NCI-H748 (cell line): ENCODE measurements at regions not wholly inside any gene's neighbourhood (a gene's known extent, or its start where the extent isn't known, plus 50 kb on each side); places are given as distances from the start of the nearest gene placed in this dataset.
A peak's percentile ranks its signal among the peaks of the same experiment; 100 is the strongest.
"Not testable (repeated sequence)": the region's sequence is repeated elsewhere in the genome, so short reads cannot be mapped to it uniquely, and the experiment has no call there.

Experiments
- DNase-seq: peaks from one replicate; lab custom pipeline; 2025; ENCODE audit not compliant: unreplicated experiment; lab: John Stamatoyannopoulos, UW

DNA sequence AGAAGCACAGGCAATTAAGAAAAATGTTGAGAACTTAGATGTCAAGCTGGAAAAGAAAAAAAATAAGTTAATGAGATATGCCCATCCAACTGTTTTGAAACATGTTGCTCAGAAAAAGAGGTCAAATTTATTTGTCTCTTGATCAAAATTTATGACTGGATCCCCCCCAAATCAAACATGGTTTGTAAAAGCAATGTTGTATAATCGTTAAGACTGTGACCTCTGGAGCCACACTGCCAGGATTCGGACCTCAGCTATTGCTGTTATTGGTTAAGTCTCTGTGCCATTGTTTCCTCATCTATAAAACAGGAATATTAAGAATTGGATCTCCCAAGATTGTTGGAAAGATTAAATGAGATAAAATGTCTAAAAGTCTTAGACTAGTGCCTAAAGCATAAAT lies 51.9 kb upstream of the LRRK2 start:
- no peak for DNase-seq

DNA sequence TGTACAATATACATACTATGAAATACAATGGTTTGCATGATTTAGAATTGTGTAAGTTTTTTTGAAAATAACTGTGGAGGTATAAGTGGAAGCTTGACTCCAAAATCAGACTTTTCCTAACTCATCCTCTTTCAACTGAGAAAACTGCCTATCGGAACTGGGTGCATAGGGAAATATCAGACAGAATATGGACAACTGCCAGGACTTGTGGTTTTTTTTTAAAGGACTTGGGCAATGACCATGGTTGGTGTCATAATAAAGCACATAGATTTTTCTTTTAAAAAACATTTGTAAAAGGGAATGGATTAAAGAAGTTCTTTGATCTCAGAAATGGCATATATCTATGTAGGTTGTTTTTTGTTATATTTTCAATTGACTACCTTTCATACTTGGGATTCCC lies 53.3 kb upstream of the LRRK2 start:
- DNase-seq = no peak

DNA sequence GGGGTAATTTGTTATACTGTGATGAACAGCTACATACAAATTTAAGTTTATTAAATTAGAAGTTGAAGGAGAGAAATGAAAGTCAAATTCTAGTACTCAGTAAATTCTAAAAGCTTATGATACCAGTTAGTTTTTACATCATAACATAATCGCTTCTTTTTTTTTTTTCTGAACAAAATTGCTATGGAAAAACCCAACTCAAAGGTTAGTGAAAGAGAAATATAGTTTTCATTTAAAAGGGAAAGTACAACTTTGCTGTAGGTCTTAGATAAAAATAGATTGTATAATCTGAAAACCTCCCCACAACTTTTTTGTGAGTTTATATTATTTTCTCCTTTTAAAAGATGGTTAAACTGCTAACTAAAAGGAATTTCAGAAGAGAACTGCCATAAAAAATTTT lies 53.7 kb upstream of the LRRK2 start:
- DNase-seq = no peak

DNA sequence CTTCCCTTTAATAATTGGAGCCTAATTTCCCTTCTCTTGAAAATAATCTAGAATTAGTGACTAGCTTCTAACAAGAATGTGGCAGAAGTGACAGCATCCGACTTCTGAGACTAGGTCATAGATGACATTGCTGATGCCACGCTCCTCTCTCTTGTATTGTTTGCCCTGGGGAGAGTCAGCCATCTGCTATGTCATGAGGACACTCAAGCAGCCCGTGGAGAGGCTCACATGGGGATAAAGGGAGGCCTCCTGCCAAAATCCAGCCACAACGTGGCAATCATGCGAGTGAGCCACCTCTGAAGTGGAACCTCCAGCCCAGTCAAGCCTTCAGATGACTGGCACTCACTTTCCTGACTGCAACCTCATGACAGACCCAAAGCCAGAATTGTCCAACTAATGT lies 54.2 kb upstream of the LRRK2 start:
- no peak for DNase-seq

DNA sequence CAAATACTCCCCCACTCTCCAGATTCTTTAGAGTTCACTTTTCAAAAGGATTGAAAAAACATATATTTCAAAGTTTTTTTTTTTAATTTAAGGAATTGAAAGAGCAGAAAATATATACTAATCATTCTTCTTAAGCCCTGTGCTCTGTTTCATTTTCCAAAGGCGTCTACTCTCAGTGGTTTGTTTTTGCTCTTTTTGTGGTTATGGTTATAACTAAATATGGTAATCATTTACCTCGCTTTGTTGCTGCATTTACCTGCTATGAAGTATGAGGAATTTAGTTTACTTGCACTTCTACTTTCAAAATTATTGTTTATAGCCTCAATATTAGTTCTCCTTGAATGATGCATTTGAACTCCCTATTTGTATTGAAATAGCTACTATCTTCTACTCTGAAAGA lies 55.9 kb upstream of the LRRK2 start:
- DNase-seq = no peak

DNA sequence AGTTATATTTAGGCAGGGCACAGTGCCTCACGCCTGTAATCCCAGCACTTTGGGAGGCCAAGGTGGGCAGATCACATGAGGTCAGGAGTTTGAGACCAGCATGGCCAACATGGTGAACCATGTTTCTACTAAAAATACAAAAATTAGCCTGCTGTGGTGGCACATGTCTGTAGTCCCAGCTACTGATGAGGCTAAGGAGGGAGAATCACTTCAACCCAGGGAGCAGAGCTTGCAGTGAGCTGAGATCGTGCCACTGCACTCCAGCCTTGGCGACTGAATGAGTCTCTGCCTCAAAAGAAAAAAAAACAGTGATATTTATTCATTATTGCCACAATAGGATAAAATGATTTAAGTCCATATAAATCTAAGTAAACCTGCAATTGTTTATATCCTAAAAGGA lies 56.4 kb upstream of the LRRK2 start:
- not testable (repeated sequence) for DNase-seq

DNA sequence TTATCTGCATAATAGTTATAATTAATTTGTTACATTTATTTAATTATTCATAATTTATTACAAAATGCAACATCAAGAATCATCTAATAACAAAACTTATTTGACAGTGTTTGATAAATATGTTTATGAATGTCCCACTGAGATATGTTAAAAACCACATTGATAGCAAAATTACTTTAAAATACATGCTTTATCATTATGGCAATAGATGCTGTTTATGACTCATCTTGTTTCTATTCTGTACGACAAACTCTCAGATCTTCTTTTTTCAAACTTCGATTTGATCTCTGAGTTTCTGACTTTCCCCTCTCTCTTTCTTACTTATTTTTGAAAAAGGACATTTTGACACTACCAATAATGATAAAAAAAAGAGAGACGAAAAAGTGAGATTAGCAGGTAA lies 56.8 kb upstream of the LRRK2 start:
- DNase-seq = no peak

DNA sequence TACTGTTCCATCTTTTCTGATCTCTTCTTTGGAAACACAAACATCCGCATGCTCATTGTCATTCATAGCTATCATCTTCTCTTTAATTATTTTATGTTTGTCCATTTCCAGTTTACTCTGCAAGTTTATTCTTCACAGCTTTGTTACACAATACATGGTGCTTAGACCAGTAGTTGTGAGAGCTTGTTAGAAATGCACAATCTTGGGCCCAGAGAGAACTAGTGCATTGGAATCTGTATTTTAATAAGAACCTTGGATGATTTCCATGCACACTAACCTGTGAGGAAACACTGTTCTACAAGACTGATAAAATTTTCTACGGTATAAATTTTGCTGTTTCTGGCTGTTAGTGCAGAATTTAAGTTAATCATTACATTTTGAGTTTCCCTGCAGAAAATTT lies 59.3 kb upstream of the SLC2A13 start:
- no peak for DNase-seq

DNA sequence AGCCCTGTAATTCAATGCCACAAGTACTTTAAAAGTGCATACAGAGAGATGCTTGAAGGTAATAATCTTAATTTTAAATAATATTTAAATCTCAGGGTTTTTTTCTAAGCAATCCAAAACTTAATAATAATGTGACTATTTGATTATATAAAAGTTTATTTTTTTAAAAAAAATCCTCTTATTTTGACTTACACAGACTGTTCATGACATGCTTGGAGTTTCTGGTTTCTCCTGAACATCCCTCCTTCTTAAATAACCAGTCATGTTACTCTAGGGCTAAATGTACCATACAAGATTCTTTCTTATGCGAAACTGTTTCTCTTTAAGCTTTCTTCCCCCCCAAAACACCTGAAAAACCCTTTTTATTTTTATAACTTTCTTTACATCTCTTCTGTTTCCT lies 58.2 kb upstream of the SLC2A13 start:
- no peak for DNase-seq

DNA sequence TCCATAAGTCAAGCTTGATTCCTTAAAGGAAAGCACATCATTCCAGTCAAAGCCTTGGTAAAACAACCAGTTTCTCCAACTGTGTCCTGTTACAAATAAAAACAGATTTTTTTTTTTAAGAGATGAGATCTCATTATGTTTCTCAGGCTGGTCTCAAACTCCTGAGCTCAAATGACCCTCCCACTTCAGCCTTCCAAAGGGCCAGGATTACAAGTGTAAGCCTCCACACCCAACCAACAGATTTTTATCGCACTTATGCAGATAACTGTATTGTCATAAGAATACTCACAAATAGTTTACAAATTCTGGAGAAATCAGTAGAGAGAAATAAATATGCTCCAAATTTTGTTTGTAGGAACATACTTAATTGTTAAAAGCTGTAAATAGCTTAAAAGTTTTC lies 56.2 kb upstream of the SLC2A13 start:
- DNase-seq = no peak

DNA sequence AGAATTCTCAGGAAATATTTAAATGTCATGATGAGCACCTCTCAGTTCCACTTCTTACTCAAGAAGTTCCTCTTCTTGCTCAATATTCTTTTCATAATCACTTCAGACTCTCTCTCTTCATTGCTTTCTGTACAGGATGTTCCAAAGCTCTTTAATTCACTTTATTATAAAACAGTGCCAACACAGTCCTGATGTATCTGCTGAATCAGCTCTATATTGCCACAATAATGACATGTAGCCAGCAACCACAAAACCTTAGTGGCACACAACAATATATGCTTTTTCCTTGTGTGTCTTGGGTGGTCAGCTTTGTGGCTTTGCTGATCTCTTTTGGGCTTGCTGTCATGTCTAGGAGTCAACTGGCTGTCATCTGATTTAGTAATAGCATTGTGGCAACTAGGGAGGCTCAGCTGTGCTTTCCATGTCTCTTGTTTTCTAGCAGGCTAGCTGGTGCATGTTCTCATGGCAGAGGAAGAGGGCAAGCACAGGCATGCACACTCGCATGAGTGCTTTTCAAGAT lies 52.8 kb upstream of the SLC2A13 start:
- DNase-seq = no peak

DNA sequence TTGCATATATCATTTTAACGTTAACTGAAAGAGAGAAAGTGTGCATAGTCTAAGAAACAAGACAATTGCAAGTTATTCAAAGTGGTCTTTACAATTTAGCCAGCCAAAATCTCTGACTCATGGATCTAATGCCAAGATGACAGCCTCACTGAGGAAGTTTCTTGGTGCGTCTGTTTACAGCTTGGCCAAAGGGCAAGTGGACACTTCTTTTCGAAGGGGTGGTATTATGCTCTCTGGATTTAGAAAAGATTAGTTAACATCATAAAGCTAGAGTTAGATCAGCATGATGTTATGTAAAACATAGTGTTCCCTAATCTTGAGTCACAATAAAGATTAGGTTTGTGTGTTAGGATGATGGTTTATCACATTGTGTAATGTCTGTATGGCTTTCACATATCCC lies 51.5 kb upstream of the SLC2A13 start:
- no peak for DNase-seq

DNA sequence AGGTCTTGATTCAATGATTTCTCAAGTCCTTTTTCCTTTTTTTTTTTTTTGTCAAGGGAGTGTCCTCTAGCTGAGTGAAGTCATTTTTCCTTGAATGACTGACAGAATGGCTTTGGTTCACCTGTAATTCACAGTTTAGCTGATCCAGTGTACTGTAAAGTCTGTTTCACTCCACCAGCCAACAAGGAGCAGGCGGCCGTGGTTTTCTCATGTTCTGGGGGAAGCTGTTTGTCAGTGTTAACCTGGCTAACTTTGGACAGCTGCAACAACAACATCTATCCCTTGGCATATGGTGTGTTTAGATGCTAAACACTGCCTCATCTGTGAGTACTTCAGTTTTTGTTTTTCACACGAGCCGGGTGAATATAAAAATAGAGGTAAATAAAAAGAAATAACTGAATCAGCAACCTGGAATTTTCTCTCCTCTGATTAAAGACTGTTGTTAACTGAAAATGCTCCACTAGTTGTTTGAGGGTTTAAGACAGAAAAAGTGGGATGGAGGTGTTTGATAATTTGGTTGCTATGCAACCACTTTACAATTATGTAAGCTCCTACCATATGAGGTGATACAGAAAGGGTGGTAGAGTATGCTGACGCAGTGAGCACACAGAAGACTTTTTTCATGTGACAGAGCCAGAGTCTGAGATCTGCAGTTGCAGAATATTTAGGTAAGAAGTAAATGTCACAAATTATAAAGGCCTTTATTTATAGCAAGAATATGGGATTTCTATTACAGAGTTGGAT lies 50.3 kb upstream of the SLC2A13 start:
- peak; percentile 38 for DNase-seq
